ENCODE measurements at regions not wholly inside any gene's neighbourhood (a gene's known extent, or its start where the extent isn't known, plus 50 kb on each side); places are given as distances from the start of the nearest gene placed in this dataset.

DNA sequence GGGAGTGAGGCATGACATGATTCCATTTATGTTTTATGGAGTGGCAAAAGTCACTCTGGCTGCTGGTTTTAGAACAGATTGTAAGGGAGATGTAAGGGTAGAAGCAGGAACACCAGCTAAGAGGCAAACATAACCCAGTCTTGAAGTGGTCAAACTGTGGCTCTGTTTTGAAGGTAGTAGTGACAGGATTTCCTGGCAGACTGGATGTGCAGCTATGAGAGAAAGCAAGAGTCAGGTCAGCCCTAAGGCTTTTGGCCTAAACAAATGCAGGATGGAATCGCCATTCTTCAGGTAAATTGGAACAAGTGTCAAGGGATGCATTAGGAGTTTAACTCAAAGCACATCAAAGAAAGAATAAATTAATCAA, 175.3 kb upstream of the AGR3 start:
- Histone ChIP-seq H3K4me1 (ENCODE audit: control insufficient read depth, insufficient read depth, low read length, poor library complexity, severe bottlenecking) (no peaks in the 10 kb centered on the region), H3K9me3 (ENCODE audit: control insufficient read depth, low read length) (no peaks in the 10 kb centered on the region), H3K4me3 (ENCODE audit: insufficient read depth, low read depth, low read length, poor library complexity, severe bottlenecking) (no peak overlapping the region), H3K27ac (ENCODE audit: insufficient read depth, low read length, poor library complexity, severe bottlenecking) (no peak overlapping the region), H3K27me3 (replicated peaks; ENCODE audit: control insufficient read depth, insufficient read depth, low read length, poor library complexity, severe bottlenecking) (no peaks in the 10 kb centered on the region), H3K36me3 (ENCODE audit: control insufficient read depth, insufficient read depth, low read length) (no peaks in the 10 kb centered on the region)
- DNase-seq = no peak

DNA sequence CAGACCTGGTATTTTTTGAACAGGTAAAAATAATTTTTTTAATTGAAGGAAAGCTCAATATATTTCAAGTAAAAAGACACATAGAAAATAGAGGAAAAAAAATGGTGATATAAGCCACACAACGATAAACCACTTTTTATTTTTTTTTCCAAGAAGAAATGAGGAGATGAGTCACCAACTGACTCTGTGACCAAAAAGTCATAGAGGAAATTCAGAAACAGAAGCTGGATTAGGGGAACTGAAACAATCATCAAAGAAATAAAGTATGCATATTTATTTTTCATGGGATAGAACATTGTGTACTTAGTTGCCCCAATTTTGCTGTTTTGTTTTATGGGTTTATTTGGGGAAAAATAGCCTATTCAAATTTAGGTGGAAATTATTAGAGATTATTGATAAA, 176.8 kb upstream of the AGR3 start:
- no peaks in the 10 kb centered on the region for H3K9me3 ChIP-seq (ENCODE audit: control insufficient read depth, low read length)
- no peak overlapping the region for H3K4me3 ChIP-seq (ENCODE audit: insufficient read depth, low read depth, low read length, poor library complexity, severe bottlenecking)
- no peaks in the 10 kb centered on the region for H3K4me1 ChIP-seq (ENCODE audit: control insufficient read depth, insufficient read depth, low read length, poor library complexity, severe bottlenecking)
- DNase-seq = no peak
- H3K27me3 ChIP-seq (replicated peaks; ENCODE audit: control insufficient read depth, insufficient read depth, low read length, poor library complexity, severe bottlenecking) = no peaks in the 10 kb centered on the region
- no peaks in the 10 kb centered on the region for H3K36me3 ChIP-seq (ENCODE audit: control insufficient read depth, insufficient read depth, low read length)
- H3K27ac ChIP-seq (ENCODE audit: insufficient read depth, low read length, poor library complexity, severe bottlenecking) = no peak overlapping the region

DNA sequence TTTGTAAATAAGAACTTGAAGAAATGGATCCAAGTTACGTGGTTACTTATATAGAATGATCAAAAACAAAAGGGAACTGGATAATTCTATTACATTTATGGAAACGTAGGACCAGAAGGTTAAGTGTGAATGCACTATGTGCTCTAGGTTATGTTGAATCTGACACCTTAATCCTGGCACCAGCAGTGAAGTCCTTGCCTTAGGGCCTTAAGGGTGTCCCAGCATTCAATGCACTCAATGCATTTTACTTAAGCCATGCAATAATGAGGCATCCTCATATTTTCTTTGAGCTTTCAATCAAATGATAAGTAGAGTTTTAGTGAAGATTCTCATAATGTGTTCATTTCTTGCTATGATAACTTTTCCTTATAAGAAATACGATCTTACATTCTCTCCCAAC, 178.3 kb upstream of the AGR3 start:
- no peaks in the 10 kb centered on the region for H3K4me1 ChIP-seq (ENCODE audit: control insufficient read depth, insufficient read depth, low read length, poor library complexity, severe bottlenecking)
- H3K27ac ChIP-seq (ENCODE audit: insufficient read depth, low read length, poor library complexity, severe bottlenecking) = no peak overlapping the region
- no peaks in the 10 kb centered on the region for H3K36me3 ChIP-seq (ENCODE audit: control insufficient read depth, insufficient read depth, low read length)
- H3K27me3 ChIP-seq (replicated peaks; ENCODE audit: control insufficient read depth, insufficient read depth, low read length, poor library complexity, severe bottlenecking) = no peaks in the 10 kb centered on the region
- DNase-seq = no peak
- no peaks in the 10 kb centered on the region for H3K9me3 ChIP-seq (ENCODE audit: control insufficient read depth, low read length)
- H3K4me3 ChIP-seq (ENCODE audit: insufficient read depth, low read depth, low read length, poor library complexity, severe bottlenecking) = no peak overlapping the region

DNA sequence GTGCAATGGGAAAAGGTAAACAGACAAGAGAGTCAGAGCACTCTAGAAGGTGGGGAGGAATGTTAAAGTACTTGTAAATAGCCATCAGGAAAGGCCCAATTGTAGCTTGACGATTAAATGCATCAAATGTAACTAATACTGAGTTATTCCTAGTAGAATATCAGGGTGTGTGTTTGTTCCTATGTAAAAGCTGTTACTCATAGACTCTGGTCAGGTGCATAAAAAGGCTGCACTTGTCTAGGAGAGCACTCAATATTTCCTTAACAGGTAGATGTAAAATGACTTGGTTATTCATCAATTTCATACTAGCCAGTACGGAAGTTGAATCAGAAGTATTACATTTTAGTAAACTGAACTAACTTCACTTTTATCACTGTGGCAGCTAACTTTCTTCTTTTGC, 179.7 kb upstream of the AGR3 start:
- H3K36me3 ChIP-seq (ENCODE audit: control insufficient read depth, insufficient read depth, low read length) = no peaks in the 10 kb centered on the region
- no peaks in the 10 kb centered on the region for H3K9me3 ChIP-seq (ENCODE audit: control insufficient read depth, low read length)
- no peaks in the 10 kb centered on the region for H3K27me3 ChIP-seq (replicated peaks; ENCODE audit: control insufficient read depth, insufficient read depth, low read length, poor library complexity, severe bottlenecking)
- DNase-seq = no peak
- H3K4me1 ChIP-seq (ENCODE audit: control insufficient read depth, insufficient read depth, low read length, poor library complexity, severe bottlenecking) = no peaks in the 10 kb centered on the region
- no peak overlapping the region for H3K27ac ChIP-seq (ENCODE audit: insufficient read depth, low read length, poor library complexity, severe bottlenecking)
- no peak overlapping the region for H3K4me3 ChIP-seq (ENCODE audit: insufficient read depth, low read depth, low read length, poor library complexity, severe bottlenecking)

DNA sequence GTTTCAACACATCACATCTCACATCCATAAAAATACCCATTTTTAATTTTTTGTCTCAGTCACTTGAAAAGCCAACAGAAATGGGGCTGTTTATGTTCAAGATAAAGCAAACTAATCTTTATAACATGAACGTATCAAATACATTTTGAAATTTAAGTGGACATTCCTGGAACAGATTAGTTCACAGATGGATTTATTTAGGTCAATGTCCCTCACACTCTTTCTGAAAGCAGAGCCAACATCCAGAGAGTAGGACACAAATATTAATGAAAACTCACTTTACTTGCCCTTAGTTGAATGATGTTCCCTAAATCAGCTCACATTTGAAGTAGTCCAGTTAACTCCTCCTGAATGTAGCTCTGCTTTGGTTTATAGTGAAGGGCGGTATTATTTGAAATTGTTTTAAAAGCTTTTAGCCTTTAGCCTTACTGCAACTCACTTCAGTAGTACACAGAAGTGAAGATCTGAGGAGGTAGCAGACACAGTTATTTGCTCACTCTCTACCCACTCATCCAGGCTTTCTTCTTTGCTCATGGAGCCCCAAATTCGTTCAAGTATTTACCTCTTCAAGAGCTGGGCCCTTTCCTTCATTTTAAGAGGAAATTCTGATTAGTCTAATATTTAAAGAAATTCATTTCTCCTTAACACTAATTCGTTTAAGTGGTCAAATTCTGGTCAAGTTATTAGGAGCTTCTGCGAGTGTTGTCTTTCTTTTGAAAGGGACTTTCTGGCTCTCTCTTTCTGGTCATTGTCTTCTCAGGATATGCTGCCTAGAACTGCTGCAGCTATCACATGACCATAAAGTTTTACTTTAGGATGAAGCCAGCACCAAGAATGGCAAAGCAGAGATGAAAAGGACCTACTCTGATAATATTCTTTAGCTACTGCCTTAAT, 180.6 kb upstream of the AGR3 start:
- Histone ChIP-seq H3K4me1 (ENCODE audit: control insufficient read depth, insufficient read depth, low read length, poor library complexity, severe bottlenecking) (no peaks in the 10 kb centered on the region), H3K36me3 (ENCODE audit: control insufficient read depth, insufficient read depth, low read length) (no peaks in the 10 kb centered on the region), H3K27ac (ENCODE audit: insufficient read depth, low read length, poor library complexity, severe bottlenecking) (no peak overlapping the region), H3K9me3 (ENCODE audit: control insufficient read depth, low read length) (no peaks in the 10 kb centered on the region), H3K27me3 (replicated peaks; ENCODE audit: control insufficient read depth, insufficient read depth, low read length, poor library complexity, severe bottlenecking) (no peaks in the 10 kb centered on the region), H3K4me3 (ENCODE audit: insufficient read depth, low read depth, low read length, poor library complexity, severe bottlenecking) (no peak overlapping the region)
- DNase-seq = no peak

DNA sequence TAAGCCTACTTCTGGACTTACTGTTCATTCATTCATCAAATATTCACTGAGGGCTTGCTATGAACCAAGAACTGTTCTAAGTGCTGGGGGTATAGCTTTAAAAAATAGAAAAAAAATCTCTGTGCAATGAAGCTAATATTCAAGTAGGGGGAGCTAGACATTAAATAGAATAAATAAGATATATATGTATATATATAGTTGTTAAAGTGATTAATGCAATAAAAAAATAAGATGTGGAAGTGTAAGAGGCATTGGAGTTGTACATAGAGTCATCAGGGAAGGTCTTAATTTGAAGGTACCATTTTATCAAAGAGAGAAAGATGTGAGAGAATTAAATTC, 181.2 kb upstream of the AGR3 start:
- DNase-seq = no peak
- no peaks in the 10 kb centered on the region for H3K27me3 ChIP-seq (replicated peaks; ENCODE audit: control insufficient read depth, insufficient read depth, low read length, poor library complexity, severe bottlenecking)
- H3K9me3 ChIP-seq (ENCODE audit: control insufficient read depth, low read length) = no peaks in the 10 kb centered on the region
- no peaks in the 10 kb centered on the region for H3K4me1 ChIP-seq (ENCODE audit: control insufficient read depth, insufficient read depth, low read length, poor library complexity, severe bottlenecking)
- no peaks in the 10 kb centered on the region for H3K36me3 ChIP-seq (ENCODE audit: control insufficient read depth, insufficient read depth, low read length)
- H3K4me3 ChIP-seq (ENCODE audit: insufficient read depth, low read depth, low read length, poor library complexity, severe bottlenecking) = no peak overlapping the region
- no peak overlapping the region for H3K27ac ChIP-seq (ENCODE audit: insufficient read depth, low read length, poor library complexity, severe bottlenecking)

DNA sequence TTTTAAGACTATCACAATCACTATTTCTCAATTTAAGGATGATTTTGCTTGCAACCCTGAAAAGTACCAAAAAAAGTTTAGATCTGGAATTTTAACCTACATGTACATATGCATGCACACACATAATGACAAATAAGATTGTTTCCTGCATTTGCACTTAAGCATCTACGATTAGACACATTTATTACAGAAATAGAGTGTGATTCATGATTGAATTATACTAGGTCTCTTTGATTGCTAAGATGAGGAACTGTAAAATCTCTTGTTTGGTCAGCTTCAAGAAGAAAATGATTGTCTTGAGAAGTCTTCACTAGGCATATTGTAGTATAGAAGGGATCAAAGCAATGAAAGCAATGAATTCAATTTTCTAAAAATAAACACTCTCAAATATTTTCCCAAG, 185.9 kb upstream of the AGR3 start:
- Histone ChIP-seq H3K4me1 (ENCODE audit: control insufficient read depth, insufficient read depth, low read length, poor library complexity, severe bottlenecking) (no peaks in the 10 kb centered on the region), H3K27ac (ENCODE audit: insufficient read depth, low read length, poor library complexity, severe bottlenecking) (no peak overlapping the region), H3K36me3 (ENCODE audit: control insufficient read depth, insufficient read depth, low read length) (no peaks in the 10 kb centered on the region), H3K4me3 (ENCODE audit: insufficient read depth, low read depth, low read length, poor library complexity, severe bottlenecking) (no peak overlapping the region), H3K9me3 (ENCODE audit: control insufficient read depth, low read length) (no peaks in the 10 kb centered on the region), H3K27me3 (replicated peaks; ENCODE audit: control insufficient read depth, insufficient read depth, low read length, poor library complexity, severe bottlenecking) (no peaks in the 10 kb centered on the region)
- no peak for DNase-seq

DNA sequence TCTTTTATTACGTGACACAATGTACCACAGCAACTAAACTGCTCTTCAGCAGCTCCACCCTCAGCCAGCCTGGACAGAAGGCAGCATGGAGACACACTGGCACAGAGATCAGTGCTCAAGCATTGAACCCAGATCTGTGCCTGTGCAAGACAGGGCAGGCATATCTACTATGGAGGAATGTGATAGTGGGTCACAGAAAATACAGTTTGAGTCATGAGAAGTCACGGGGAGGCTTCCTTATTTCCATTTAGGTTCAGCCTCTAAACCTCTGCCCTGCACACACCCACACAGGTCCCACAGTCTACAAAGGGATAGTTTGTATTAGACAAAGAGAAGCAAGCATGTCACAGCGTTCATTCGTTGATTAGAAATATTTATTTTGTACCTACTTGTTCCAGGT, 187.4 kb upstream of the AGR3 start:
- H3K4me3 ChIP-seq (ENCODE audit: insufficient read depth, low read depth, low read length, poor library complexity, severe bottlenecking) = no peak overlapping the region
- no peaks in the 10 kb centered on the region for H3K4me1 ChIP-seq (ENCODE audit: control insufficient read depth, insufficient read depth, low read length, poor library complexity, severe bottlenecking)
- no peaks in the 10 kb centered on the region for H3K36me3 ChIP-seq (ENCODE audit: control insufficient read depth, insufficient read depth, low read length)
- no peak overlapping the region for H3K27ac ChIP-seq (ENCODE audit: insufficient read depth, low read length, poor library complexity, severe bottlenecking)
- DNase-seq = no peak
- H3K9me3 ChIP-seq (ENCODE audit: control insufficient read depth, low read length) = no peaks in the 10 kb centered on the region
- no peaks in the 10 kb centered on the region for H3K27me3 ChIP-seq (replicated peaks; ENCODE audit: control insufficient read depth, insufficient read depth, low read length, poor library complexity, severe bottlenecking)

DNA sequence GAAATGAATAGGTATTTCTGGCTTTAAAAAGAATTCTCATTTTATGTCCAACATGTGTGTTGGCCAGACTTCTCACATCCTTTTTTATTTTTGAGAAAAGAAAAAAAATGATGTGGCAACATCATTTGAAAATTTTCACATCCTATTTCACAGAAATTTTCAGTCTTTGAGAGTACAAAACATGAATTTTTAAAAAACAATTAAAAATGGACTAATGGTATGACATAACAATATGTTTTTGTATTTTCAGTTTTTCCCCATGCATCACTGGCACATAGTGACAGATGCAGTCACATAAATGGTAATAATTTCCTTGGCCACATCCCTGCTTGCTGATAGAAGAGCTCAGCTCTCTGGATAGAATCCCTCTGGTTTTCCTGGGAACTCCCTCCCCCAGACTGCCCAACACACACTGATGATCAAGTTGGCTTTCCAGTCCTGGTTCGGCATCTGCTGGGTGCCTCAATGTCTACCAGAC, 188.5 kb upstream of the AGR3 start:
- Histone ChIP-seq H3K36me3 (ENCODE audit: control insufficient read depth, insufficient read depth, low read length) (no peaks in the 10 kb centered on the region), H3K4me1 (ENCODE audit: control insufficient read depth, insufficient read depth, low read length, poor library complexity, severe bottlenecking) (no peaks in the 10 kb centered on the region), H3K27me3 (replicated peaks; ENCODE audit: control insufficient read depth, insufficient read depth, low read length, poor library complexity, severe bottlenecking) (no peaks in the 10 kb centered on the region), H3K4me3 (ENCODE audit: insufficient read depth, low read depth, low read length, poor library complexity, severe bottlenecking) (no peak overlapping the region), H3K27ac (ENCODE audit: insufficient read depth, low read length, poor library complexity, severe bottlenecking) (no peak overlapping the region), H3K9me3 (ENCODE audit: control insufficient read depth, low read length) (no peaks in the 10 kb centered on the region)
- no peak for DNase-seq

DNA sequence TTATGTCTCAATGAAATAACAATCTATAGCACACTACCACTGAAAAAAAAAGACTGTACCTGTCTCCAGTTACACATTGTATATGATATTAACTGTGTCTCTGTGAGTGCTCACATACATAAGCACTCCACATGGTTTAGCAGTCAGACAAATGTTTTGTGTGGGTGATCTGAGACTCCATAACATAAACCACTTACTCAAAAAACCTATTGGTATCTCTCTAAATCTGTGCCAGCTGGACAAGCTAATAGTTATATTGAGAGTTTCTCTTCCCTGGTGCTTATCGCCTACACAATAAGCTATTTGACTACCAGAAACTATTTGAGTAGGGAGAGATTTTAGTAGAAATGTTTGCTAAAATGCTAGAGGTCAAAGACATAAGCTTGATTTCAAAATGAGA, 190.1 kb upstream of the AGR3 start:
- no peaks in the 10 kb centered on the region for H3K9me3 ChIP-seq (ENCODE audit: control insufficient read depth, low read length)
- no peak overlapping the region for H3K27ac ChIP-seq (ENCODE audit: insufficient read depth, low read length, poor library complexity, severe bottlenecking)
- DNase-seq = no peak
- H3K36me3 ChIP-seq (ENCODE audit: control insufficient read depth, insufficient read depth, low read length) = no peaks in the 10 kb centered on the region
- no peaks in the 10 kb centered on the region for H3K4me1 ChIP-seq (ENCODE audit: control insufficient read depth, insufficient read depth, low read length, poor library complexity, severe bottlenecking)
- no peaks in the 10 kb centered on the region for H3K27me3 ChIP-seq (replicated peaks; ENCODE audit: control insufficient read depth, insufficient read depth, low read length, poor library complexity, severe bottlenecking)
- no peak overlapping the region for H3K4me3 ChIP-seq (ENCODE audit: insufficient read depth, low read depth, low read length, poor library complexity, severe bottlenecking)

Measured in effector memory CD4-positive, alpha-beta T cell (primary cell).